Right atrium auricular region (tissue), 2 donors: ENCODE measurements at regions not wholly inside any gene's neighbourhood (a gene's known extent, or its start where the extent isn't known, plus 50 kb on each side); places are given as distances from the start of the nearest gene placed in this dataset.
"Not testable (repeated sequence)": the region's sequence is repeated elsewhere in the genome, so short reads cannot be mapped to it uniquely, and the experiment has no call there.

Experiments
- DNase-seq: peaks from one replicate; pipeline ENCODE4 v3.0.0-alpha.2; 2019; ENCODE audit warnings: low spot score
- H3K27ac ChIP-seq, 2 donors: fragments of 200-600 bp; sonication (generic); 1 replicate in 1 of 2; 2 replicates in 1 of 2; pipeline ENCODE4 v1.5.1; 2016 to 2019
- H3K27me3 ChIP-seq, 2 donors: fragments of 200-600 bp; sonication (generic); one replicate each; pipeline versions ENCODE4 v1.5.1 to v1.6.0; 2017 to 2019
- H3K36me3 ChIP-seq: fragments of 200-600 bp; sonication (generic); one replicate; pipeline ENCODE4 v1.5.1; 2016
- H3K4me1 ChIP-seq, 2 donors: fragments of 200-600 bp; sonication (generic); one replicate each; pipeline versions ENCODE4 v1.5.1 to v1.6.0; 2017 to 2019
- H3K4me3 ChIP-seq, 2 donors: fragments of 200-600 bp; sonication (generic); 1 replicate in 1 of 2; 2 replicates in 1 of 2; pipeline ENCODE4 v1.5.1; 2017 to 2019; ENCODE audit warnings: mild to moderate bottlenecking in 1 of 2, moderate library complexity in 1 of 2
- H3K9me3 ChIP-seq, 2 donors: fragments of 200-600 bp; sonication (generic); one replicate each; pipeline ENCODE4 v1.5.1; 2019
- TF ChIP-seq, protein P1 (sequence below), 2 donors: fragments of 200-600 bp; sonication (generic); IDR thresholded peaks; one replicate each; pipeline ENCODE4 v1.5.1; 2019; ENCODE audit warnings: antibody characterized with exemption in 2 of 2

DNA sequence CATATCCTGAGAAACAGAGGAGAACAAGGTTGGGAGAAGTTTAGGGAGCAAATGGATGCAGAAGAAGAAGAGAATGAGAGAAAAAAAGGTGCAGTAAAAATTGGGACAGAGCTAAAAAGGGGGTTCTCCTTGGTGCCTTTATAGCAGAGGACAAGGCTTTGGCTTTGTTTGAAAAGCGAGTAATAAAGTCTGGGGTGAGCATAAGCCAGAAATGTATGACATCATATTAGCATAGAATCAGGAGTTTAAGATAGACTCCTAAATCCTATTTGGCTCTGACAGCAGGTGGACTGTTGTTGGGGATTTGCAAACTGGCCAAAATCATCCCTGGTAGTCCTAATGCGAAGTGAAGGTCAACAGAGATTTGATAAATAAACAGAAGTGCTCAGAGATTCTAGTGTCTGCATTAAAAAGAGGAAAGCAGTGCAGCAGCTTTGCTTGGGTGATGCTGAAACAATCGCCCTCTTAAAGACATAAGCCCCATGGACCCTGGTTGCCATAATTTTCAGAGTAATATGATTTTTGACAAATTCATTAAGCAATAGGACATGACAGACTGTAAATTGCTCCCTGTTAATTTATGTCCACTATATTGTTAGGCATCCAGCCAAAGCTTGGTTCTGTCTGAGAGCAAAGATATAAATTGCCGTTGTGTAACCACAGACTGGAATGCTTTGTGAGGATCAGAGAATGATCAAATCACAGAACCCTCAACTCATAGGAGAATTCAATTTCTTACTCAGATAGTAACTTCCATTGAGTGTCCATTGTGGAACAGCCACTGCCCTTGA is 385.0 kb upstream of the NFIA start:
- Histone ChIP-seq H3K36me3 (no peaks in the 10 kb centered on the region), H3K27ac (no peak overlapping the region), H3K4me3 (no peak overlapping the region), H3K27me3 (no peaks in the 10 kb centered on the region), H3K4me1 (peaks cover 0 to 16% of the 10 kb centered on the region in 2 donors), H3K9me3 (peaks cover 0 to 12% of the 10 kb centered on the region in 2 donors)
- TF ChIP-seq, protein P1, sequence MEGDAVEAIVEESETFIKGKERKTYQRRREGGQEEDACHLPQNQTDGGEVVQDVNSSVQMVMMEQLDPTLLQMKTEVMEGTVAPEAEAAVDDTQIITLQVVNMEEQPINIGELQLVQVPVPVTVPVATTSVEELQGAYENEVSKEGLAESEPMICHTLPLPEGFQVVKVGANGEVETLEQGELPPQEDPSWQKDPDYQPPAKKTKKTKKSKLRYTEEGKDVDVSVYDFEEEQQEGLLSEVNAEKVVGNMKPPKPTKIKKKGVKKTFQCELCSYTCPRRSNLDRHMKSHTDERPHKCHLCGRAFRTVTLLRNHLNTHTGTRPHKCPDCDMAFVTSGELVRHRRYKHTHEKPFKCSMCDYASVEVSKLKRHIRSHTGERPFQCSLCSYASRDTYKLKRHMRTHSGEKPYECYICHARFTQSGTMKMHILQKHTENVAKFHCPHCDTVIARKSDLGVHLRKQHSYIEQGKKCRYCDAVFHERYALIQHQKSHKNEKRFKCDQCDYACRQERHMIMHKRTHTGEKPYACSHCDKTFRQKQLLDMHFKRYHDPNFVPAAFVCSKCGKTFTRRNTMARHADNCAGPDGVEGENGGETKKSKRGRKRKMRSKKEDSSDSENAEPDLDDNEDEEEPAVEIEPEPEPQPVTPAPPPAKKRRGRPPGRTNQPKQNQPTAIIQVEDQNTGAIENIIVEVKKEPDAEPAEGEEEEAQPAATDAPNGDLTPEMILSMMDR (IDR thresholded peaks at IDR 0.05): no peak
- no peak for DNase-seq

DNA sequence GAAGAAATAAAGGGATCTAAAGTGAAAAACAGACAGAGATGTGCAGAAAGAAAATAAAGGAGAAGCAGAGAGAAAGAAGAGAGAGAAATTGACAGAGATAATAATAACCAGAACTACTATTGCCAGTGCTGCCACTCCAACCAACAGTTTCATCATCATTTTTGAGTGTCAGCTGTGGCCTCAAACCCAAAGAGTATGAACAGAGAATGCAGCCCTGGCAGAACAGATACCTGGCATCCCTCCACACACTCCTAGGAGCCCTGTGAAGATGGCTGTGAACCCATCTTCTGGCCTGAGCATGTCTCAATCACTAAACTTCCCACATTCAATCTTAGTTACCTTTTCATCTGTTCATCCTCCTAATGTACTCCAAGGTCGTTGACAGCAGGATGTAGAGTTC is 385.8 kb upstream of the NFIA start:
- H3K27ac ChIP-seq: peak overlapping the region in 1 of 2 donors; percentile 80

DNA sequence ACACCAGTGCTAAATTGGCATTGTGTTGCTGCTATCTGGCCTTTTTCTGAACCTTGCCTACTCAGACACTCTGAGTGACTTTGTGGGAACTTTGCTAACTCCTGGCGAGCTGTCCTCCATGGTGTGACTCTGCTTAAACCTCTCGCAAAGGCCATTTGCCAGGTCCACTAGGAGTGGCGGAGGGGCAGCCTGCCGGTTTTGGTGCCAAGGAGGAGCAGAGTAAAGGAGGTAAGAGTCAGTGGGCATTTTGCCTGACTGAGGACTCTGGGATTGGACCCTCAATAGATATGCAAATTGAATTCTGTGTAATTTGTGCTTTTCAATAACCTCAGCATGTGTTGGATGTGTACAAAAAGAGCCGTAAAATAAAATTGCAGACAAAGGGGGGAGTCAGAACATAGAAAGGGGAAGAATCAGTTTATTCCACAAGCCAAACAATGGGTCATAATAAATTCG is 386.6 kb upstream of the NFIA start:
- H3K27ac ChIP-seq: peak overlapping the region in 1 of 2 donors; percentile 80
- peaks cover 0 to 12% of the 10 kb centered on the region in 2 donors for H3K9me3 ChIP-seq
- H3K36me3 ChIP-seq: no peaks in the 10 kb centered on the region
- no peak for DNase-seq
- peaks cover 0 to 16% of the 10 kb centered on the region in 2 donors for H3K4me1 ChIP-seq
- no peaks in the 10 kb centered on the region for H3K27me3 ChIP-seq
- no peak overlapping the region for H3K4me3 ChIP-seq
- TF ChIP-seq, protein P1 (IDR thresholded peaks at IDR 0.05): no peak

More for the DNA sequence above, 385.8 kb upstream of the NFIA start:
- Histone ChIP-seq H3K36me3 (no peaks in the 10 kb centered on the region), H3K27me3 (no peaks in the 10 kb centered on the region), H3K4me1 (peaks cover 0 to 16% of the 10 kb centered on the region in 2 donors), H3K9me3 (peaks cover 0 to 12% of the 10 kb centered on the region in 2 donors), H3K4me3 (no peak overlapping the region)
- no peak for DNase-seq
- TF ChIP-seq, protein P1 (IDR thresholded peaks at IDR 0.05): no peak

DNA sequence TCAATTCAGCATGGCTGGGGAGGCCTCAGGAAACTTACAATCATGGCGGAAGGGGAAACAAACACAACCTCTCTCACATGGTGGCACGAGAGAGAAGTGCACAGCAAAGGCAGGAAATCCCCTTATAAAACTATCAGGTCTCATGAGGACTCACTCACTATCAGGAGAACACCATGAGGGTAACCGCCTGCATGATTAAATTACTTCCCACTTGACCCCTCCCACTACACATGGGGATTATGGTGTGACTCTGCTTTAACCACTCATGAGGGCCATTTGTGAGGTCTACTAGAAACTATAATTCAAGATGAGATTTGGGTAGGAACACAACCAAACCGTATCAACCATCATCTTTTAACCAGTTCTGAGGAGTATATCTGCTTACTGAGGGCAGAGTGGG is 387.4 kb upstream of the NFIA start:
- TF ChIP-seq, protein P1 (IDR thresholded peaks at IDR 0.05): no peak
- peaks cover 0 to 16% of the 10 kb centered on the region in 2 donors for H3K4me1 ChIP-seq
- no peaks in the 10 kb centered on the region for H3K27me3 ChIP-seq
- DNase-seq: no peak
- peaks cover 0 to 12% of the 10 kb centered on the region in 2 donors for H3K9me3 ChIP-seq
- H3K27ac ChIP-seq: peak overlapping the region; percentile 62 to 80
- H3K36me3 ChIP-seq: no peaks in the 10 kb centered on the region
- no peak overlapping the region for H3K4me3 ChIP-seq

DNA sequence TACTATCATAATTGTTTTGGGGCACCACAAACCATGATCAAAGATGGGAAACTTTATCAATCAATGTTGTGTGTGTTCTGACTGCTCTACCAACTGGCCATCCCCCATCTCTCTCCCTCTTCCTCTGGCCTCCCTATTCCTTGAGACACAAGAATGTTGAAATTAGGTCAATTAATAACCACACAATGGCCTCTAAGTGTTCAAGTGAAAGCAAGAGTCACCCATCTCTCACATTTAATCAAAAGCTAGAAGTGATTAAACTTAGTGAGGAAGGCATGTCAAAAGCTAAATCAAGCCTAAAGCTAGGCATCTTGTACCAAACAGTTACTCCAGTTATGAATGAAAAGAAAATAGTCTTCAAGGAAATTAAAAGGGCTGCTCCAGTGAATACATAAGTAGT is 390.3 kb upstream of the NFIA start:
- H3K36me3 ChIP-seq: no peaks in the 10 kb centered on the region
- peaks cover 0 to 8% of the 10 kb centered on the region in 2 donors for H3K4me1 ChIP-seq
- no peak overlapping the region for H3K27ac ChIP-seq
- no peaks in the 10 kb centered on the region for H3K27me3 ChIP-seq
- DNase-seq: no peak
- H3K4me3 ChIP-seq: no peak overlapping the region
- peaks cover 0 to 22% of the 10 kb centered on the region in 2 donors for H3K9me3 ChIP-seq
- TF ChIP-seq, protein P1 (IDR thresholded peaks at IDR 0.05): no peak

DNA sequence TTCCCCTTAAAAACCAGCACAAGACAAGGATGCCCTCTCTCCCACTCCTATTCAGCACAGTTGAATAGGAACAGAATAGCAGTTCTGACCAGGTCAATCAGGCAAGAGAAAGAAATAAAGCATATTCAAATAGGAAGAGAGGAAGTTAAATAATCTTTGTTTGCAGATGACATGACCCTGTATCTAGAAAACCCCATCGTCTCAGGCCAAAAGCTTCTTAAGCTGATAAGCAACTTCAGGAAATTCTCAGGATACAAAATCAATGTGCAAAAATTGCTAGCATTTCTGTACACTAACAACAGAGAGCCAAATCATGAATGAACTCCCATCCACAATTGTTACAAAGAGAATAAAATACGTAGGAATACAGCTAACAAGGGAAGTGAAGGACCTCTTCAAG is 394.1 kb upstream of the NFIA start:
- H3K9me3 ChIP-seq: peaks cover 0 to 17% of the 10 kb centered on the region in 2 donors
- H3K27ac ChIP-seq, DNase-seq, H3K4me3 ChIP-seq, H3K4me1 ChIP-seq, H3K36me3 ChIP-seq, H3K27me3 ChIP-seq: not testable (repeated sequence)
